ENCODE measurements at regions not wholly inside any gene's neighbourhood (a gene's known extent, or its start where the extent isn't known, plus 50 kb on each side); places are given as distances from the start of the nearest gene placed in this dataset.

DNA sequence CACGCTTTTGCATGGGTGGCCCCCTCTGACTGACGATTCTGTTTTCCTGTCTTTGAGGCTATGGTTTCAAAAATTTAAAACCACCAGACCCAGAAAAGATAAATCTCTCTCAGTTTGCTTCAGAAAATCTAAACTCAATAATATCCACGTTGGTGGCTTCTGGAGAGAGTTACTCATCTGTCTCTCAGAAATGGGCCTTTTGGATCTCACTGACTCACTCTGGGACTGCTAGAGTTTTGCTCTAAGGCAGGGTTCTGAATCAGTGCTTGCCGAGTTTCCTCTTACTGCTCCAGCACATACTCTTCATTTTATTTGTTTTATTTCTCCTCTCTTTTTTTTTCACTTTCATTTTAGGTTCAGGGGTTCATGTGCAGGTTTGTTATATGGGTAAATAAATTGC lies 305.7 kb downstream of the BLID start:
- no peak for TF ChIP-seq CTCF (conservative IDR thresholded peaks at IDR 0.05; ENCODE audit: low read length)
- TF ChIP-seq EZH2phosphoT487 (IDR thresholded peaks at IDR 0.05; ENCODE audit: borderline replicate concordance, low read depth, low read length) = no peak
